Stimulated activated CD4-positive, alpha-beta T cell treated with anti-CD3 and anti-CD28 coated beads, Interleukin-1b, Interleukin-23, amount 100 ng/mL, for 48 hours (primary cell): ENCODE measurements at regions not wholly inside any gene's neighbourhood (a gene's known extent, or its start where the extent isn't known, plus 50 kb on each side); places are given as distances from the start of the nearest gene placed in this dataset.
A peak's percentile ranks its signal among the peaks of the same experiment; 100 is the strongest.
"Not testable (repeated sequence)": the region's sequence is repeated elsewhere in the genome, so short reads cannot be mapped to it uniquely, and the experiment has no call there.

Experiments used
- DNase-seq: peaks from one replicate; pipeline ENCODE4 v3.0.0-alpha.2; 2020

- not testable (repeated sequence) for DNase-seq
Observed at GRCh38 chr4:17436047-17436749, 75.7 kb downstream of the QDPR start.

GRCh38 chr4:17433827-17434226, 78.1 kb downstream of the QDPR start:
- no peak for DNase-seq

- DNase-seq: no peak
Observed at GRCh38 chr4:17427991-17428390, 83.9 kb downstream of the QDPR start.

GRCh38 chr4:17426222-17426621, 85.7 kb downstream of the QDPR start:
- no peak for DNase-seq

GRCh38 chr4:17418010-17418409, 93.9 kb downstream of the QDPR start:
- DNase-seq: no peak

- DNase-seq: no peak
Observed at GRCh38 chr4:17414392-17414791, 97.5 kb downstream of the QDPR start.

- DNase-seq: no peak
Observed at GRCh38 chr4:17400686-17401085, 111.2 kb downstream of the QDPR start.

GRCh38 chr4:17398805-17399204, 113.1 kb downstream of the QDPR start:
- no peak for DNase-seq

GRCh38 chr4:17398035-17398434, 113.9 kb downstream of the QDPR start:
- no peak for DNase-seq

- no peak for DNase-seq
Observed at GRCh38 chr4:17397611-17398010, 114.3 kb downstream of the QDPR start.

- no peak for DNase-seq
Observed at GRCh38 chr4:17385403-17385802, 126.5 kb downstream of the QDPR start.

- no peak for DNase-seq
Observed at GRCh38 chr4:17380347-17380746, 131.5 kb downstream of the QDPR start.

GRCh38 chr4:17376205-17376604, 135.7 kb downstream of the QDPR start:
- no peak for DNase-seq

GRCh38 chr4:17373666-17374065, 138.2 kb downstream of the QDPR start:
- DNase-seq: no peak

- DNase-seq: no peak
Observed at GRCh38 chr4:17370818-17371217, 141.1 kb downstream of the QDPR start.

GRCh38 chr4:17368408-17368807, 143.5 kb downstream of the QDPR start:
- no peak for DNase-seq

- no peak for DNase-seq
Observed at GRCh38 chr4:17367201-17367600, 144.7 kb downstream of the QDPR start.

GRCh38 chr4:17366496-17366895, 145.4 kb downstream of the QDPR start:
- DNase-seq: no peak

- DNase-seq: no peak
Observed at GRCh38 chr4:17362430-17362829, 149.5 kb downstream of the QDPR start.

- no peak for DNase-seq
Observed at GRCh38 chr4:17358241-17358640, 153.6 kb downstream of the QDPR start.

GRCh38 chr4:17356926-17357325, 155.0 kb downstream of the QDPR start:
- no peak for DNase-seq

GRCh38 chr4:17352357-17352756, 159.5 kb downstream of the QDPR start:
- DNase-seq: no peak

GRCh38 chr4:17347445-17347844, 164.4 kb downstream of the QDPR start:
- peak; percentile 12 for DNase-seq

- DNase-seq: no peak
Observed at GRCh38 chr4:17339376-17339775, 172.5 kb downstream of the QDPR start.

GRCh38 chr4:17336986-17337385, 174.9 kb downstream of the QDPR start:
- DNase-seq: no peak
